ENCODE measurements at regions not wholly inside any gene's neighbourhood (a gene's known extent, or its start where the extent isn't known, plus 50 kb on each side); places are given as distances from the start of the nearest gene placed in this dataset.

DNA sequence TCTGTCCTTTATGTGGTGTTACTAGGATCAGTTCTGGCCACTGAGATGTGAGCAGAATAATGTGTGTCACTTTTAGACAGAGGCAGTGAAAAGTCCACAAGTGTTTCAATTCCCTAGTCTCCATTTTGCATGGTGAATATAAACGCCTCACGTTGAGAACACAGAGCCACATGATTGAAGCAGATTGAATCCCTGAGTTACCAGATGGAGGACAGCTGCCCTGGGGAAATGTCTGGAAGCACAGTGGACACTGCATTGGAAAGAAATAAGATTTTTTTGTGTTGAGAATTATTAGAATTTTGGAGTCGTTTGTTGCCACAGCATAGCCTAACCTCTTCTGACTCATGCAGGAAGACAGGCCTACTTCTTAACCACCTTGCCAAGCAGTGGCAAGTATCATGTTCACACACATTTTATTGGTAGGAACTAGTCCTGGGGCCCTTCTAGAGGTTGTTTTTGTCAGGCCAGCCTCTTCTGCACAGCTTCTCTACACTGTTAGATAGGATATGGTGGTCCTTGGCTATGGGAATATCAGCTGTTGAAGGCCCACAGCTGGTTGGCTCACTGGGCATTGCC is 188.6 kb downstream of the TMEM182 start:
- no peak for DNase-seq
- no peak overlapping the region; a peak in 1 of 7 replicates for H3K27ac Mint-ChIP-seq
- no CpG with 5 or more reads among the region's 3 CpGs for WGBS (ENCODE audit: extremely low coverage, insufficient read length, low lambda C conversion rate)

More for the DNA sequence above, 188.6 kb downstream of the TMEM182 start:
- H3K4ac ChIP-seq (ENCODE audit: low read depth, low read length) = no peak overlapping the region
- no peak overlapping the region for H2BK5ac ChIP-seq (ENCODE audit: insufficient read length, low read length)
- TF ChIP-seq, protein P1, sequence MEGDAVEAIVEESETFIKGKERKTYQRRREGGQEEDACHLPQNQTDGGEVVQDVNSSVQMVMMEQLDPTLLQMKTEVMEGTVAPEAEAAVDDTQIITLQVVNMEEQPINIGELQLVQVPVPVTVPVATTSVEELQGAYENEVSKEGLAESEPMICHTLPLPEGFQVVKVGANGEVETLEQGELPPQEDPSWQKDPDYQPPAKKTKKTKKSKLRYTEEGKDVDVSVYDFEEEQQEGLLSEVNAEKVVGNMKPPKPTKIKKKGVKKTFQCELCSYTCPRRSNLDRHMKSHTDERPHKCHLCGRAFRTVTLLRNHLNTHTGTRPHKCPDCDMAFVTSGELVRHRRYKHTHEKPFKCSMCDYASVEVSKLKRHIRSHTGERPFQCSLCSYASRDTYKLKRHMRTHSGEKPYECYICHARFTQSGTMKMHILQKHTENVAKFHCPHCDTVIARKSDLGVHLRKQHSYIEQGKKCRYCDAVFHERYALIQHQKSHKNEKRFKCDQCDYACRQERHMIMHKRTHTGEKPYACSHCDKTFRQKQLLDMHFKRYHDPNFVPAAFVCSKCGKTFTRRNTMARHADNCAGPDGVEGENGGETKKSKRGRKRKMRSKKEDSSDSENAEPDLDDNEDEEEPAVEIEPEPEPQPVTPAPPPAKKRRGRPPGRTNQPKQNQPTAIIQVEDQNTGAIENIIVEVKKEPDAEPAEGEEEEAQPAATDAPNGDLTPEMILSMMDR (conservative IDR thresholded peaks at IDR 0.05) = no peak
- H2BK20ac ChIP-seq (ENCODE audit: low read depth, low read length, poor library complexity, severe bottlenecking) = no peak overlapping the region
- no peaks in the 10 kb centered on the region for H3K4me1 Mint-ChIP-seq
- no peak overlapping the region for H4K5ac ChIP-seq (ENCODE audit: insufficient read length, low read depth, low read length)
- no peak overlapping the region for H3K9ac ChIP-seq (ENCODE audit: extremely low read depth, insufficient read length, low read length)
- no peaks in the 10 kb centered on the region for H3K36me3 Mint-ChIP-seq (ENCODE audit: insufficient read depth in 1 of 3, low read depth in 3 of 3)
- no peak overlapping the region for H3T11ph ChIP-seq (ENCODE audit: low read length)
- H3K79me1 ChIP-seq (ENCODE audit: insufficient read depth, low read depth, low read length, poor library complexity, severe bottlenecking) = no peaks in the 10 kb centered on the region
- H3K4me1 ChIP-seq (ENCODE audit: insufficient read depth, low read length) = no peaks in the 10 kb centered on the region
- no peak overlapping the region for H3K4me3 Mint-ChIP-seq
- H3K14ac ChIP-seq (ENCODE audit: insufficient read depth, low read length) = no peak overlapping the region
- no peaks in the 10 kb centered on the region for H3K27me3 ChIP-seq (ENCODE audit: insufficient read depth, low read length)
- H3K27me3 Mint-ChIP-seq (ENCODE audit: low read depth) = no peaks in the 10 kb centered on the region
- no peak overlapping the region for H2AK5ac ChIP-seq (ENCODE audit: insufficient read length, low read length)
- no peak overlapping the region for H2AFZ ChIP-seq (ENCODE audit: low read length)
- H3K9me3 Mint-ChIP-seq = no peaks in the 10 kb centered on the region
- H2BK12ac ChIP-seq (ENCODE audit: insufficient read length, low read depth, low read length) = no peak overlapping the region
- H3K23ac ChIP-seq (ENCODE audit: insufficient read length, low read depth, low read length) = no peak overlapping the region
- no peaks in the 10 kb centered on the region for H3K9me3 ChIP-seq (ENCODE audit: control insufficient read depth, low read depth, low read length)
- no peak overlapping the region for H2BK120ac ChIP-seq (ENCODE audit: low read depth, low read length, poor library complexity, severe bottlenecking)
- H3K27ac ChIP-seq (ENCODE audit: insufficient read length, low read depth, low read length) = no peak overlapping the region
- no peak overlapping the region for H4K8ac ChIP-seq (replicated peaks; ENCODE audit: insufficient read length, low read depth, low read length)
- H2BK15ac ChIP-seq (ENCODE audit: low read depth, low read length) = no peak overlapping the region
- no peaks in the 10 kb centered on the region for H3K79me2 ChIP-seq (ENCODE audit: insufficient read depth, low read length)
- H3K56ac ChIP-seq (ENCODE audit: insufficient read length, low read depth, low read length) = no peak overlapping the region
- H3K4me2 ChIP-seq (ENCODE audit: insufficient read depth, insufficient read length, low read length) = no peak overlapping the region
- no peak overlapping the region for H4K91ac ChIP-seq (ENCODE audit: insufficient read length, low read depth, low read length)
- H4K20me1 ChIP-seq (ENCODE audit: control insufficient read depth, insufficient read depth, insufficient read length) = no peaks in the 10 kb centered on the region
- no peak overlapping the region for H3K18ac ChIP-seq (ENCODE audit: insufficient read length, low read depth, low read length)
- no peaks in the 10 kb centered on the region for H3K23me2 ChIP-seq (ENCODE audit: insufficient read length, low read depth, low read length, poor library complexity, severe bottlenecking)

Data from H9 (cell line).